ENCODE measurements at regions not wholly inside any gene's neighbourhood (a gene's known extent, or its start where the extent isn't known, plus 50 kb on each side); places are given as distances from the start of the nearest gene placed in this dataset.
"Not testable (repeated sequence)": the region's sequence is repeated elsewhere in the genome, so short reads cannot be mapped to it uniquely, and the experiment has no call there.

- no peak for TF ChIP-seq CTCF (IDR thresholded peaks at IDR 0.05; ENCODE audit: low read depth, low read length)
- no peak overlapping the region for H3K4me3 ChIP-seq (replicated peaks in 1 of 2; ENCODE audit: low read depth in 2 of 2, low read length in 2 of 2)
- DNase-seq (ENCODE audit: low read depth in 2 of 2), result no peak
Measured at GRCh38 chr3:3648988-3649679, 150.1 kb upstream of the LRRN1 start.

GRCh38 chr3:3646934-3647333 is 152.3 kb upstream of the LRRN1 start:
- H3K4me3 ChIP-seq (replicated peaks in 1 of 2; ENCODE audit: low read depth in 2 of 2, low read length in 2 of 2), result no peak overlapping the region
- TF ChIP-seq CTCF (IDR thresholded peaks at IDR 0.05; ENCODE audit: low read depth, low read length), result no peak
- DNase-seq (ENCODE audit: low read depth in 2 of 2), result no peak

- not testable (repeated sequence) for DNase-seq (ENCODE audit: low read depth in 2 of 2); H3K4me3 ChIP-seq (replicated peaks in 1 of 2; ENCODE audit: low read depth in 2 of 2, low read length in 2 of 2)
Measured at GRCh38 chr3:3646103-3646844, 153.0 kb upstream of the LRRN1 start.

GRCh38 chr3:3641877-3642455 is 157.3 kb upstream of the LRRN1 start:
- no peak overlapping the region for H3K4me3 ChIP-seq (replicated peaks in 1 of 2; ENCODE audit: low read depth in 2 of 2, low read length in 2 of 2)
- no peak for TF ChIP-seq CTCF (IDR thresholded peaks at IDR 0.05; ENCODE audit: low read depth, low read length)
- DNase-seq (ENCODE audit: low read depth in 2 of 2), result no peak

GRCh38 chr3:3639078-3639477 is 160.2 kb upstream of the LRRN1 start:
- no peak for DNase-seq (ENCODE audit: low read depth in 2 of 2)
- no peak for TF ChIP-seq CTCF (IDR thresholded peaks at IDR 0.05; ENCODE audit: low read depth, low read length)
- no peak overlapping the region for H3K4me3 ChIP-seq (replicated peaks in 1 of 2; ENCODE audit: low read depth in 2 of 2, low read length in 2 of 2)

GRCh38 chr3:3636815-3637214 is 162.4 kb upstream of the LRRN1 start:
- no peak overlapping the region for H3K4me3 ChIP-seq (replicated peaks in 1 of 2; ENCODE audit: low read depth in 2 of 2, low read length in 2 of 2)
- DNase-seq (ENCODE audit: low read depth in 2 of 2), result peak in 1 of 2 donors; percentile 2
- TF ChIP-seq CTCF (IDR thresholded peaks at IDR 0.05; ENCODE audit: low read depth, low read length), result no peak

GRCh38 chr3:3635109-3635508 is 164.1 kb upstream of the LRRN1 start:
- H3K4me3 ChIP-seq (replicated peaks in 1 of 2; ENCODE audit: low read depth in 2 of 2, low read length in 2 of 2), result no peak overlapping the region
- no peak for DNase-seq (ENCODE audit: low read depth in 2 of 2)
- no peak for TF ChIP-seq CTCF (IDR thresholded peaks at IDR 0.05; ENCODE audit: low read depth, low read length)
